Neutrophil (primary cell): ENCODE measurements at regions not wholly inside any gene's neighbourhood (a gene's known extent, or its start where the extent isn't known, plus 50 kb on each side); places are given as distances from the start of the nearest gene placed in this dataset.

ENCODE experiments used
- H3K27ac ChIP-seq: fragments of 200-600 bp; sonication (generic); 2 replicates; pipeline ENCODE4 v1.5.1; 2016; ENCODE audit warnings: mild to moderate bottlenecking, moderate library complexity
- H3K27me3 ChIP-seq: fragments of 200-600 bp; sonication (generic); 2 replicates; pipeline ENCODE4 v1.6.0; 2016; ENCODE audit warnings: mild to moderate bottlenecking
- H3K36me3 ChIP-seq: fragments of 200-600 bp; sonication (generic); 2 replicates; pipeline ENCODE4 v1.5.1; 2017
- H3K4me1 ChIP-seq, 2 experiments: fragments of 200-600 bp in 1 of 2; sonication (generic) in 1 of 2; 1 replicate in 1 of 2; 2 replicates in 1 of 2; pipeline versions ENCODE4 v1.5.1 to v1.6.1; 2013 to 2016; ENCODE audit warnings: low read depth in 1 of 2, low read length in 1 of 2, mild to moderate bottlenecking in 1 of 2, moderate library complexity in 1 of 2; ENCODE audit not compliant: control insufficient read depth in 1 of 2, insufficient read depth in 1 of 2
- H3K4me3 ChIP-seq, 2 experiments: fragments of 200-600 bp in 1 of 2; sonication (generic) in 1 of 2; 1 replicate in 1 of 2; 2 replicates in 1 of 2; pipeline ENCODE4 v1.5.1; 2013 to 2016; ENCODE audit warnings: low read depth in 1 of 2, low read length in 1 of 2, mild to moderate bottlenecking in 1 of 2, moderate library complexity in 1 of 2
- H3K9me3 ChIP-seq: fragments of 200-600 bp; sonication (generic); 2 replicates; pipeline ENCODE4 v1.5.1; 2016
- CTCF ChIP-seq: fragments of 200-600 bp; sonication (generic); IDR thresholded peaks from 2 replicates; pipeline ENCODE4 v1.5.1; 2016; ENCODE audit warnings: antibody characterized with exemption

GRCh38 chr21:27213303-27213702, 246.4 kb upstream of the ADAMTS5 start:
- Histone ChIP-seq H3K4me1 (no peaks in the 10 kb centered on the region), H3K4me3 (no peak overlapping the region), H3K27me3 (no peaks in the 10 kb centered on the region), H3K9me3 (no peaks in the 10 kb centered on the region), H3K27ac (no peak overlapping the region), H3K36me3 (no peaks in the 10 kb centered on the region)
- no peak for TF ChIP-seq CTCF

GRCh38 chr21:27212441-27212840, 245.6 kb upstream of the ADAMTS5 start:
- no peaks in the 10 kb centered on the region for H3K4me1 ChIP-seq
- no peaks in the 10 kb centered on the region for H3K36me3 ChIP-seq
- H3K4me3 ChIP-seq = no peak overlapping the region
- no peak for TF ChIP-seq CTCF
- no peak overlapping the region for H3K27ac ChIP-seq
- no peaks in the 10 kb centered on the region for H3K27me3 ChIP-seq
- H3K9me3 ChIP-seq = no peaks in the 10 kb centered on the region

- Histone ChIP-seq H3K27ac (no peak overlapping the region), H3K36me3 (no peaks in the 10 kb centered on the region), H3K4me1 (no peaks in the 10 kb centered on the region), H3K4me3 (no peak overlapping the region), H3K27me3 (no peaks in the 10 kb centered on the region), H3K9me3 (no peaks in the 10 kb centered on the region)
- no peak for TF ChIP-seq CTCF
Observed at GRCh38 chr21:27209546-27209945, 242.7 kb upstream of the ADAMTS5 start.

GRCh38 chr21:27206368-27206982, 239.6 kb upstream of the ADAMTS5 start:
- Histone ChIP-seq H3K4me3 (no peak overlapping the region), H3K27me3 (no peaks in the 10 kb centered on the region), H3K27ac (no peak overlapping the region), H3K36me3 (no peaks in the 10 kb centered on the region), H3K4me1 (no peaks in the 10 kb centered on the region), H3K9me3 (no peaks in the 10 kb centered on the region)
- no peak for TF ChIP-seq CTCF

- no peaks in the 10 kb centered on the region for H3K4me1 ChIP-seq
- TF ChIP-seq CTCF = no peak
- no peak overlapping the region for H3K4me3 ChIP-seq
- no peaks in the 10 kb centered on the region for H3K36me3 ChIP-seq
- H3K27ac ChIP-seq = no peak overlapping the region
- H3K9me3 ChIP-seq = no peaks in the 10 kb centered on the region
- no peaks in the 10 kb centered on the region for H3K27me3 ChIP-seq
Observed at GRCh38 chr21:27202301-27202700, 235.4 kb upstream of the ADAMTS5 start.

- Histone ChIP-seq H3K36me3 (no peaks in the 10 kb centered on the region), H3K27me3 (no peaks in the 10 kb centered on the region), H3K27ac (no peak overlapping the region), H3K9me3 (no peaks in the 10 kb centered on the region), H3K4me1 (no peaks in the 10 kb centered on the region), H3K4me3 (no peak overlapping the region)
- no peak for TF ChIP-seq CTCF
Observed at GRCh38 chr21:27201197-27201596, 234.3 kb upstream of the ADAMTS5 start.
